ENCODE measurements at regions not wholly inside any gene's neighbourhood (a gene's known extent, or its start where the extent isn't known, plus 50 kb on each side); places are given as distances from the start of the nearest gene placed in this dataset.

DNA sequence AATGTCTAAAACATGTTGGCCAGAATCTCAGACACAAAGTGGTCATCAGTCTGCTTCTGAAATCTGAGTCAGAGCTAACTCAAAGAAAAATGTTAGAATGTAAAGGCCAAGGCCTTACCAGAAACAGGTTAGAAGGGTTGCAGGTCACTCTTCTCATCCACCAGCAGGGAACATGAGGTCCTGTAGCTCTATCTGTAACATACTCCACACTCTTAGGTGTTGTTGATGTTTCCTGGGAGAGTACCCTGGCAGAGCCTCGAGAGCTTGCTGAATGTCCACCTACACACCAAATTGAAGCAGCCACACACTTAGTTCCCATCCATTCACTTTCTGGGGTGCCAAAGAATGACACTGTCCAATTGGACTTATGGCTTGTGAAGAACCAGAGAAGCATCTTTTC, 76.6 kb upstream of the INPP4B start:
- H3K4me3 Mint-ChIP-seq: no peak overlapping the region
- H3K9me3 Mint-ChIP-seq: peaks cover 0 to 3% (median 2%) of the 10 kb centered on the region in 7 donors
- DNase-seq: no peak
- Histone ChIP-seq H2AFZ (ENCODE audit: insufficient read depth, low read depth, low read length, poor library complexity, severe bottlenecking) (no peak overlapping the region), H3K36me3 (replicated peaks in 1 of 2; ENCODE audit: control insufficient read depth in 1 of 2, insufficient read depth in 2 of 2, low read length in 2 of 2) (no peaks in the 10 kb centered on the region), H3K4me2 (replicated peaks; ENCODE audit: extremely low read depth, low read length, poor library complexity, severe bottlenecking) (no peak overlapping the region), H3K4me1 (ENCODE audit: control insufficient read depth in 1 of 2, insufficient read depth in 2 of 2, low read length in 2 of 2) (no peaks in the 10 kb centered on the region), H3K27ac (ENCODE audit: low read depth in 1 of 2, low read length in 2 of 2) (no peak overlapping the region), H3K9me3 (replicated peaks in 1 of 2; ENCODE audit: control insufficient read depth in 1 of 2, insufficient read depth in 1 of 2, low read length in 2 of 2) (no peaks in the 10 kb centered on the region), H4K20me1 (ENCODE audit: insufficient read depth, low read length) (no peaks in the 10 kb centered on the region), H3K9ac (ENCODE audit: insufficient read depth, low read length, poor library complexity, severe bottlenecking) (no peak overlapping the region), H3K27me3 (ENCODE audit: control insufficient read depth in 2 of 2, insufficient read depth in 2 of 2, low read length in 2 of 2) (no peaks in the 10 kb centered on the region), H3K4me3 (replicated peaks in 1 of 3; ENCODE audit: low read depth in 2 of 3, low read length in 3 of 3) (no peak overlapping the region), H3K79me2 (ENCODE audit: insufficient read depth, low read length) (no peaks in the 10 kb centered on the region)
- no CpG with 5 or more reads among the region's 1 CpG for WGBS (ENCODE audit: insufficient coverage)
- H3K27ac Mint-ChIP-seq: no peak overlapping the region
- TF ChIP-seq, protein P1, sequence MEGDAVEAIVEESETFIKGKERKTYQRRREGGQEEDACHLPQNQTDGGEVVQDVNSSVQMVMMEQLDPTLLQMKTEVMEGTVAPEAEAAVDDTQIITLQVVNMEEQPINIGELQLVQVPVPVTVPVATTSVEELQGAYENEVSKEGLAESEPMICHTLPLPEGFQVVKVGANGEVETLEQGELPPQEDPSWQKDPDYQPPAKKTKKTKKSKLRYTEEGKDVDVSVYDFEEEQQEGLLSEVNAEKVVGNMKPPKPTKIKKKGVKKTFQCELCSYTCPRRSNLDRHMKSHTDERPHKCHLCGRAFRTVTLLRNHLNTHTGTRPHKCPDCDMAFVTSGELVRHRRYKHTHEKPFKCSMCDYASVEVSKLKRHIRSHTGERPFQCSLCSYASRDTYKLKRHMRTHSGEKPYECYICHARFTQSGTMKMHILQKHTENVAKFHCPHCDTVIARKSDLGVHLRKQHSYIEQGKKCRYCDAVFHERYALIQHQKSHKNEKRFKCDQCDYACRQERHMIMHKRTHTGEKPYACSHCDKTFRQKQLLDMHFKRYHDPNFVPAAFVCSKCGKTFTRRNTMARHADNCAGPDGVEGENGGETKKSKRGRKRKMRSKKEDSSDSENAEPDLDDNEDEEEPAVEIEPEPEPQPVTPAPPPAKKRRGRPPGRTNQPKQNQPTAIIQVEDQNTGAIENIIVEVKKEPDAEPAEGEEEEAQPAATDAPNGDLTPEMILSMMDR (IDR thresholded peaks at IDR 0.05): no peak
- no peaks in the 10 kb centered on the region for H3K36me3 Mint-ChIP-seq
- intact Hi-C loops (cut with micrococcal nuclease): no loop called here
- no peaks in the 10 kb centered on the region for H3K4me1 Mint-ChIP-seq
- H3K27me3 Mint-ChIP-seq (ENCODE audit: low read depth in 3 of 3): no peaks in the 10 kb centered on the region

DNA sequence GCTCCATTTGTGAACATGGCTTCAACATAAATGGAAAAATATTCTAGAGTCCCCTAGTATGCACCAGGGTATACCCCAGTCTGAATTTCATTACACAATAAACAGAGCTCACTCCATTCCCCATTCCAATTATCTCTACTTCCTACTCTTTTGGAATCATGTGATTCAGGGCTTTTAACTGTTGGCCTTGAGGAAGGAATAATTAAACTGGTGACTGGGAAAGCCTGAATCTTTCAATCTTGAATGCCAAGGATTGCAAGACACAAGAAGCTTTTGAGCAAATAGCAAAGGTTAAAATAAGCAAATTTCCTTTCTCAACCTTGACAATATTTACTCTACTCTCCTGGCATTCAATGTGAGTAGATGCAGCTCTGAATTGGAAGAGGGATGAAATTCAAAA, 77.5 kb upstream of the INPP4B start:
- no peak overlapping the region for H3K9ac ChIP-seq (ENCODE audit: insufficient read depth, low read length, poor library complexity, severe bottlenecking)
- Mint-ChIP-seq H3K4me3 (no peak overlapping the region), H3K4me1 (no peaks in the 10 kb centered on the region), H3K36me3 (no peaks in the 10 kb centered on the region), H3K27ac (no peak overlapping the region), H3K27me3 (ENCODE audit: low read depth in 3 of 3) (no peaks in the 10 kb centered on the region), H3K9me3 (peaks cover 0 to 7% (median 2%) of the 10 kb centered on the region in 7 donors)
- H3K36me3 ChIP-seq (replicated peaks in 1 of 2; ENCODE audit: control insufficient read depth in 1 of 2, insufficient read depth in 2 of 2, low read length in 2 of 2): no peaks in the 10 kb centered on the region
- TF ChIP-seq, protein P1 (IDR thresholded peaks at IDR 0.05): no peak
- no peaks in the 10 kb centered on the region for H3K9me3 ChIP-seq (replicated peaks in 1 of 2; ENCODE audit: control insufficient read depth in 1 of 2, insufficient read depth in 1 of 2, low read length in 2 of 2)
- H3K27ac ChIP-seq (ENCODE audit: low read depth in 1 of 2, low read length in 2 of 2): no peak overlapping the region
- no peak overlapping the region for H3K4me3 ChIP-seq (replicated peaks in 1 of 3; ENCODE audit: low read depth in 2 of 3, low read length in 3 of 3)
- DNase-seq: no peak
- H3K27me3 ChIP-seq (ENCODE audit: control insufficient read depth in 2 of 2, insufficient read depth in 2 of 2, low read length in 2 of 2): no peaks in the 10 kb centered on the region
- H2AFZ ChIP-seq (ENCODE audit: insufficient read depth, low read depth, low read length, poor library complexity, severe bottlenecking): no peak overlapping the region
- H4K20me1 ChIP-seq (ENCODE audit: insufficient read depth, low read length): no peaks in the 10 kb centered on the region
- no peaks in the 10 kb centered on the region for H3K79me2 ChIP-seq (ENCODE audit: insufficient read depth, low read length)
- intact Hi-C loops (cut with micrococcal nuclease): no loop called here
- no peak overlapping the region for H3K4me2 ChIP-seq (replicated peaks; ENCODE audit: extremely low read depth, low read length, poor library complexity, severe bottlenecking)
- no peaks in the 10 kb centered on the region for H3K4me1 ChIP-seq (ENCODE audit: control insufficient read depth in 1 of 2, insufficient read depth in 2 of 2, low read length in 2 of 2)
